Vagina (tissue), 2 donors: ENCODE measurements at regions not wholly inside any gene's neighbourhood (a gene's known extent, or its start where the extent isn't known, plus 50 kb on each side); places are given as distances from the start of the nearest gene placed in this dataset.

Experiments
- CTCF ChIP-seq, 3 experiments: fragments of 450-650 bp in 2 of 3; fragments of 200-600 bp in 1 of 3; sonication (generic) in 1 of 3; IDR thresholded peaks; one replicate each; pipeline ENCODE4 v1.5.1; 2017 to 2019; ENCODE audit warnings: antibody characterized with exemption in 3 of 3, mild to moderate bottlenecking in 2 of 3, moderate library complexity in 2 of 3
- POLR2A ChIP-seq, 2 donors: fragments of 450-650 bp; IDR thresholded peaks; one replicate each; pipeline ENCODE4 v1.6.1; 2017; ENCODE audit warnings: antibody characterized with exemption in 2 of 2, mild to moderate bottlenecking in 2 of 2, moderate library complexity in 2 of 2
- POLR2AphosphoS5 ChIP-seq, 2 donors: sonication (generic); formaldehyde crosslinking; IDR thresholded peaks; one replicate each; pipeline ENCODE4 v1.9.0; 2017; ENCODE audit warnings: antibody characterized with exemption in 2 of 2, mild to moderate bottlenecking in 2 of 2, low read depth in 1 of 2; ENCODE audit not compliant: insufficient read depth in 1 of 2

- no peak for TF ChIP-seq CTCF (IDR thresholded peaks at IDR 0.05)
- no peak for TF ChIP-seq POLR2AphosphoS5 (IDR thresholded peaks at IDR 0.05; ENCODE audit: insufficient read depth in 1 of 2, low read depth in 1 of 2)
- TF ChIP-seq POLR2A (IDR thresholded peaks at IDR 0.05), result no peak
Measured at GRCh38 chr2:14928056-14928455, 295.5 kb downstream of the LRATD1 start.
